ENCODE measurements at regions not wholly inside any gene's neighbourhood (a gene's known extent, or its start where the extent isn't known, plus 50 kb on each side); places are given as distances from the start of the nearest gene placed in this dataset.

GRCh38 chr4:12452291-12452690 is 1023.6 kb upstream of the HS3ST1 start:
- TF ChIP-seq SRF (IDR thresholded peaks at IDR 0.05; ENCODE audit: low read depth) (no peak), SP1 (IDR thresholded peaks at IDR 0.05; ENCODE audit: low read depth) (no peak), ZNF274 (IDR thresholded peaks at IDR 0.05; ENCODE audit: low read depth, low read length) (no peak), CEBPB (IDR thresholded peaks at IDR 0.05; ENCODE audit: low read depth) (no peak), FOSL1 (IDR thresholded peaks at IDR 0.05; ENCODE audit: low read depth) (no peak), JUND (IDR thresholded peaks at IDR 0.05) (no peak)
- TF ChIP-seq, protein P1, sequence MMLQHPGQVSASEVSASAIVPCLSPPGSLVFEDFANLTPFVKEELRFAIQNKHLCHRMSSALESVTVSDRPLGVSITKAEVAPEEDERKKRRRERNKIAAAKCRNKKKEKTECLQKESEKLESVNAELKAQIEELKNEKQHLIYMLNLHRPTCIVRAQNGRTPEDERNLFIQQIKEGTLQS (IDR thresholded peaks at IDR 0.05) = no peak
- Histone ChIP-seq H3K27me3 (ENCODE audit: insufficient read depth, low read length) (no peaks in the 10 kb centered on the region), H4K20me1 (ENCODE audit: insufficient read depth) (no peaks in the 10 kb centered on the region), H3K4me2 (ENCODE audit: low read length) (no peak overlapping the region), H2AFZ (ENCODE audit: low read depth, low read length, poor library complexity, severe bottlenecking) (no peak overlapping the region), H3K4me1 (ENCODE audit: control insufficient read depth in 1 of 2, insufficient read depth in 2 of 2, low read length in 2 of 2) (no peaks in the 10 kb centered on the region), H3K9me3 (ENCODE audit: control insufficient read depth in 1 of 2, insufficient read depth in 1 of 2, low read depth in 1 of 2, low read length in 2 of 2) (no peaks in the 10 kb centered on the region; a peak in 1 of 4 replicates), H3K9ac (ENCODE audit: low read length) (no peak overlapping the region), H3K36me3 (ENCODE audit: control insufficient read depth in 1 of 2, insufficient read depth in 2 of 2, low read length in 2 of 2) (no peaks in the 10 kb centered on the region), H3K27ac (ENCODE audit: low read depth, low read length) (no peak overlapping the region), H3K9me2 (ENCODE audit: insufficient read depth) (no peaks in the 10 kb centered on the region), H3K79me2 (ENCODE audit: insufficient read depth, low read length) (no peaks in the 10 kb centered on the region), H3K4me3 (replicated peaks in 1 of 2; ENCODE audit: low read depth in 1 of 2, low read length in 2 of 2) (no peak overlapping the region)
- BruUV-seq (replicated peaks) = no TSS peak
- ATAC-seq = no peak
- ChIA-PET POLR2A (no interaction called here), CTCF (no interaction called here), RAD21 (ENCODE audit: low non-redundant PET in 1 of 2, low total read pairs in 2 of 2, uncharacterized antibody in 2 of 2, unreplicated experiment in 2 of 2) (no interaction called here)
- no peak for DNase-seq (ENCODE audit: low read depth, low spot score)
- intact Hi-C loops (cut with micrococcal nuclease) = no loop called here

- ATAC-seq = no peak
- no peak for DNase-seq (ENCODE audit: low read depth, low spot score)
- H3K36me3 ChIP-seq (ENCODE audit: control insufficient read depth in 1 of 2, insufficient read depth in 2 of 2, low read length in 2 of 2) = no peaks in the 10 kb centered on the region
- H3K4me1 ChIP-seq (ENCODE audit: control insufficient read depth in 1 of 2, insufficient read depth in 2 of 2, low read length in 2 of 2) = no peaks in the 10 kb centered on the region
- ChIA-PET POLR2A (no interaction called here), CTCF (no interaction called here), RAD21 (ENCODE audit: low non-redundant PET in 1 of 2, low total read pairs in 2 of 2, uncharacterized antibody in 2 of 2, unreplicated experiment in 2 of 2) (no interaction called here)
- H3K27me3 ChIP-seq (ENCODE audit: insufficient read depth, low read length) = no peaks in the 10 kb centered on the region
- H3K27ac ChIP-seq (ENCODE audit: low read depth, low read length) = no peak overlapping the region
- H3K9me2 ChIP-seq (ENCODE audit: insufficient read depth) = no peaks in the 10 kb centered on the region
- no peak overlapping the region for H3K9ac ChIP-seq (ENCODE audit: low read length)
- H2AFZ ChIP-seq (ENCODE audit: low read depth, low read length, poor library complexity, severe bottlenecking) = no peak overlapping the region
- no peaks in the 10 kb centered on the region; a peak in 1 of 4 replicates for H3K9me3 ChIP-seq (ENCODE audit: control insufficient read depth in 1 of 2, insufficient read depth in 1 of 2, low read depth in 1 of 2, low read length in 2 of 2)
- no peak overlapping the region for H3K4me2 ChIP-seq (ENCODE audit: low read length)
- TF ChIP-seq EZH2 (IDR thresholded peaks at IDR 0.05) = no peak
- TF ChIP-seq EZH2phosphoT487 (IDR thresholded peaks at IDR 0.05; ENCODE audit: borderline replicate concordance) = no peak
- TF ChIP-seq EGR1 (IDR thresholded peaks at IDR 0.05; ENCODE audit: low read depth) = no peak
- TF ChIP-seq REST (IDR thresholded peaks at IDR 0.05; ENCODE audit: low read depth) = no peak
- TF ChIP-seq RAD21 (IDR thresholded peaks at IDR 0.05; ENCODE audit: low read depth) = no peak
- TF ChIP-seq POLR2A (IDR thresholded peaks at IDR 0.05; ENCODE audit: borderline replicate concordance, extremely low read depth, insufficient read depth, insufficient read length) = no peak
- TF ChIP-seq, protein P1 (IDR thresholded peaks at IDR 0.05) = no peak
- no TSS peak for BruUV-seq (replicated peaks)
- H3K4me3 ChIP-seq (replicated peaks in 1 of 2; ENCODE audit: low read depth in 1 of 2, low read length in 2 of 2) = no peak overlapping the region
- H3K79me2 ChIP-seq (ENCODE audit: insufficient read depth, low read length) = no peaks in the 10 kb centered on the region
- H4K20me1 ChIP-seq (ENCODE audit: insufficient read depth) = no peaks in the 10 kb centered on the region
- intact Hi-C loops (cut with micrococcal nuclease) = no loop called here
Observed at GRCh38 chr4:12447451-12447850, 1018.8 kb upstream of the HS3ST1 start.
